M059J (cell line): ENCODE measurements at regions not wholly inside any gene's neighbourhood (a gene's known extent, or its start where the extent isn't known, plus 50 kb on each side); places are given as distances from the start of the nearest gene placed in this dataset.

Source experiments
- DNase-seq: peaks from one replicate; pipeline ENCODE4 v3.0.0-alpha.2; 2012; ENCODE audit warnings: low read depth

- no peak for DNase-seq
Measured at GRCh38 chr22:22038178-22038880, 55.7 kb upstream of the TOP3B start.

DNA sequence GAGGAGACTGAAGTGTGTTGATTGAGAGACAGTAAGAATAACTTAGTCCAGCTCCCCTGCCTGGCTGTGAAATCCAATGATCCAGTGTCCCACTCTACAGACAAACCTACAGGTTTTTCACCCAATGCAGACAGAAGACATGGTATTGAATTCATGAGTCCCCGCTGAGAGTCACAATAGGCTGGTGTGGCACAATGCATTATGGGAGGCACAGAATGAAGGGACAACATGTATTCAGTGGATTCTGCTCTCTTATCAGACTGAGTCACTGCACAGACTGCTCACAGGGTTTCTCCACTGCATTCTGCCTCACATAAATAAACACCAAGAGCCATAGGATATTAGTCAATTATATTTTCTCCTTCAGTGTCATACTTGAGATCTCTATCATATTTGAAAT is 55.2 kb upstream of the TOP3B start:
- peak; percentile 30 for DNase-seq

DNA sequence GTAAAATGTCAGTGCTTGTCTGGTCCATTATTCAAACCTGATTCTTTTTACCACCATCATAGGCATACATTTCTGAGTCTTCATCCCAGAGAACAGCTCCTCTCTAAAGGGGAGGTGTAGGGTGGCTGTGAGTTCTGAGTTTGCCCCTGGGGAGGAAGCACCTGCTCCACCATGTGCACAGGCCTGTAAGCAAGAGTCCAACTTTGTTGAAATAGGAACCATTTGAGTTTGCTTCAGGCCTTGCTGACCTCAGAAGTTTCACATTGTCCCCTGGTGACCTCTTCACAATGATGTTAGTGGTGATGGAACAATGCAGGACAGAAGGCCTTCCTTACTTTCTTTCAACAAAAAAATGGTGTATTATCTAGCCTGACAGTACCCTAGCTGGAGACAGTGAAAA is 54.6 kb upstream of the TOP3B start:
- no peak for DNase-seq

DNA sequence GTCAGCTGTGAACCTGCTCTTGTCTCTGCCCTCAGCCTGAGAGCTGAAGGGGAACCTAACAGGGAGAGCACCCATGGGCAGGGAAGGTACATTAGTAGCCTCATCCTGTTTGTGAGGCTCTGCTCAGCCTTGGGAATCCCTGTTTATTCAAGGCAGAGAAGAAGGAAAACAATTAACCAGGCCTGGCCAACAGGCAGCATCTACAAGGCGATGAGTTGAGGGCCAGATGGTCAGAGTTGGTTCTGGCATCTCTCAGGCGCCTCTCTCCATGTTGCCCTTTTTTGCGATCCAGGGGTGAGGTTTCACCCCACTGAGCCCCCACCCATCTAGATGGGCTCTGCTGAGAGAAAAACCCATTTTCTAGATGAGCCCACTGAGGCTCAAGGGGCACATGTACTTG is 54.0 kb upstream of the TOP3B start:
- no peak for DNase-seq

- no peak for DNase-seq
Measured at GRCh38 chr22:22035771-22036314, 53.3 kb upstream of the TOP3B start.

GRCh38 chr22:22035203-22035602 is 52.6 kb upstream of the TOP3B start:
- DNase-seq: no peak

DNA sequence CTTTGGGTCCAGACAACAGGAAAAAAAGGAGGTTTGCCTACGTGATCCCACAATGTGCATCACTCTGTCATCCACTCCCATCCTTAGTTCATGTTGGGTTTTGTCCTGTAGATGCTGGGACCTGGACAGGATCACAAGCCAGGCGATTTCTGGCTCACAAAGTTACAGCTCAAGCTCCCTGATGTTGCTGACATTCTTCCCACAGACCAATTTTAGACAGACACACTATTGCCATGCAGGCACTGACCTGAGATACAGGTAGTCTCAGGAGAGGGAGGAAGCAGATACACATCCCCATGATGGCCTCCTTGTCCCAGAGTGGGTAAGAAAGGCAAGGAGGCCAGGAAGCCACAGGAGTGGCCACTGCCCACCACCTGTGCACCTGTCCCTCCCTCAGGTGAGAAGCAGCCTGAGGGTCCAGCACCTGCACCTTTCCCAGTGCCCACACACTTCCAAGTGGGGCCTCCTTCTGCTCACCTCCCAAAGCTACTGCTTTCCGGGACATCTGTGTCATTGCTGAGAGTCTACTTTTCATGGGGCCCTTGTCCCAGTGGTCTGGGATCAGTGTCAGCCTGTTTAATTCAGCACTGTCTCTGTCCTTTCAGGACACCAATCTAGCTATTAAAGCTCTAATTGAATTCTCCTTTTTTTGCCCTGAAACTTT is 52.0 kb upstream of the TOP3B start:
- no peak for DNase-seq

- no peak for DNase-seq
Measured at GRCh38 chr22:22033803-22034468, 51.3 kb upstream of the TOP3B start.

DNA sequence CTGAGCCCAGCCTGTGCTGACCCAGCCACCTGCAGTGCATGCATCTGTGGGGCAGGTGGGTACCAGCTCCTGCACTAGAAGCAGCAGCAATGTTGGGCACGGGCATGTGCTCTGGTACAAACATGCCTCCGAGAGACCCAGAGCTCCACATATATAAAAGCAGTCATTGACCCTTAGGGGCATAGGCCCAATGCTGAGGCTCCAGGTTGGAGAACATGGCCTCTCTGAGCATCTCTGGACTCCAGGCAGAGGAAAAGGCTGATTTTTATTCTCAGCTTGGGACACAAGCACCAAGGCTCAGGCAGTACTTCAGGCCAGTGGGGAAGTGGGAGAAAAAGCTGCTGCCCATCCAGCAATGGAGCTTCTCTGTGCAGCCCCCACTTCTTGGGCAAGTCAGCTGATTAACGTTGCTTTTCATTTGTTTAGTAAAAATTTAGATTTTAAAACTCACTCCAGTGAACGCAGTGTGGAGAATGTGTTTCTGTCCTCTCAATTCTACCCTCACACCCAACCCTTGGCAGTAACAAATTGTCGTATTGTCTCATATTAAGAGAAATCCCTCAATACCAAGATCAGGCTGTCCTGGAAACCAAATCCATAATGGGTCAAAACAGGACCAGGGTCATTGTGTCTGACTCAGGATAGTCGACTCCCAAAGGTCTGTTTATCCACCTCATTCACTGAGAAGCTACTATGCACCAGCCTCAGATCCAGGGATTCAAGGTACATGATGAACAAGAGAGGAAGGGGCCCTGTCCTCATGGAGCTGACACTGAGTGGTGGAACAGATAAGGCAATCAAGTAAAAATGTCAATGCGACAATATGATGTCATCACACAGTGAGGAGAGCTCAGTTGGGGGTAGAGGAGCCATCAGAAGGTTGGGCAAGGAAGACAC is 50.6 kb upstream of the TOP3B start:
- DNase-seq: no peak

- no peak for DNase-seq
Measured at GRCh38 chr22:22032099-22032905, 49.7 kb upstream of the TOP3B start.
